HepG2 (cell line): ENCODE measurements at regions not wholly inside any gene's neighbourhood (a gene's known extent, or its start where the extent isn't known, plus 50 kb on each side); places are given as distances from the start of the nearest gene placed in this dataset.

ENCODE experiments used
- ATAC-seq: fragments of 200-7000 bp; cut with Tn5 transposase; 3 replicates; pipeline ENCODE4 v1.9.1; 2020; ENCODE audit warnings: mild to moderate bottlenecking, moderate library complexity
- BruUV-seq: library from RNA; stranded (reverse); fragments of 400-500 nt; replicated peaks from 2 replicates; lab custom pipeline; 2021; lab: Mats Ljungman, UMichigan
- CTCF ChIA-PET: fragments of 300-600 bp; formaldehyde crosslinking; extraction: SDS; loops from one replicate; lab custom pipeline; 2021; ENCODE audit warnings: low total read pairs, inconsistent platforms, low intra/inter-chr PET ratio; lab: Yijun Ruan, JAX
- POLR2A ChIA-PET: fragments of 350-600 bp; sonication (Branson Sonifier 250); formaldehyde crosslinking; loops from one replicate; lab custom pipeline; 2020; ENCODE audit warnings: antibody characterized with exemption, inconsistent platforms; lab: Yijun Ruan, JAX
- DNase-seq: peaks from one replicate; pipeline ENCODE4 v3.0.0-alpha.2; 2015; ENCODE audit warnings: low spot score
- FAIRE-seq: peaks from 3 replicates; lab custom pipeline; 2011; peaks lifted over from hg19 to GRCh38; lab: Jason Lieb, UNC
- H2AFZ ChIP-seq: one replicate; pipeline ENCODE4 v1.6.1; 2011; ENCODE audit warnings: low read length, inconsistent platforms
- H3K27ac ChIP-seq: fragments of 300-600 bp; 3 replicates; pipeline ENCODE4 v1.8.0; 2011; ENCODE audit warnings: mixed run types, mild to moderate bottlenecking, mixed read lengths, low read length, inconsistent platforms; ENCODE audit not compliant: insufficient read depth; ENCODE audit errors: extremely low read length
- H3K27me3 ChIP-seq, 2 experiments: fragments of 200-600 bp in 1 of 2; 2 replicates in 1 of 2; 3 replicates in 1 of 2; pipeline versions ENCODE4 v1.6.0 to v1.8.0; 2011; ENCODE audit warnings: low read length in 2 of 2, mild to moderate bottlenecking in 2 of 2, moderate library complexity in 2 of 2, inconsistent platforms in 1 of 2; ENCODE audit not compliant: insufficient read depth in 2 of 2, control insufficient read depth in 1 of 2
- H3K36me3 ChIP-seq, 2 experiments: fragments of 200-600 bp in 1 of 2; replicated peaks in 1 of 2; 2 replicates in 1 of 2; 3 replicates in 1 of 2; pipeline versions ENCODE4 v1.5.1 to v1.8.0; 2011; ENCODE audit warnings: low read length in 2 of 2, inconsistent platforms in 1 of 2; ENCODE audit not compliant: insufficient read depth in 2 of 2, control insufficient read depth in 1 of 2
- H3K4me1 ChIP-seq: 2 replicates; pipeline ENCODE4 v1.5.1; 2012; ENCODE audit warnings: low read length, inconsistent platforms; ENCODE audit not compliant: insufficient read depth
- H3K4me2 ChIP-seq: 2 replicates; pipeline ENCODE4 v1.6.0; 2011; ENCODE audit warnings: low read depth, low read length, inconsistent platforms
- H3K4me3 ChIP-seq, 3 experiments: fragments of 200-600 bp in 1 of 3; sonication (generic), shearing (Covaris generic) in 1 of 3; replicated peaks in 1 of 3; 2 replicates each; pipeline ENCODE4 v1.5.1; 2011 to 2016; ENCODE audit warnings: low read length in 3 of 3, inconsistent platforms in 2 of 3, low read depth in 2 of 3, mild to moderate bottlenecking in 2 of 3, control low read depth in 1 of 3, mixed read lengths in 1 of 3; ENCODE audit not compliant: insufficient read depth in 1 of 3
- H3K79me2 ChIP-seq: one replicate; pipeline ENCODE4 v1.6.1; 2011; ENCODE audit warnings: low read length, inconsistent platforms; ENCODE audit not compliant: insufficient read depth
- H3K9ac ChIP-seq: 2 replicates; pipeline ENCODE4 v1.6.0; 2011; ENCODE audit warnings: mild to moderate bottlenecking, low read depth, low read length, inconsistent platforms; ENCODE audit not compliant: insufficient read depth
- H3K9me3 ChIP-seq: 2 replicates; pipeline ENCODE4 v1.5.1; 2012; ENCODE audit warnings: mild to moderate bottlenecking, low read length
- H4K20me1 ChIP-seq: 2 replicates; pipeline ENCODE4 v1.6.0; 2011; ENCODE audit warnings: inconsistent platforms, mild to moderate bottlenecking, low read length, moderate library complexity; ENCODE audit not compliant: insufficient read depth
- ATF1 ChIP-seq: IDR thresholded peaks from 2 replicates; pipeline ENCODE4 v1.6.1; 2016; ENCODE audit warnings: mild to moderate bottlenecking, control low read depth
- FLYWCH1 ChIP-seq: sonication (generic); formaldehyde crosslinking; IDR thresholded peaks from 2 replicates; pipeline ENCODE4 v1.8.1; 2023; ENCODE audit warnings: mild to moderate bottlenecking, missing genetic modification reagents
- HNF4G ChIP-seq, 2 experiments: sonication (generic) in 1 of 2; formaldehyde crosslinking in 1 of 2; IDR thresholded peaks; 2 replicates each; pipeline versions ENCODE4 v1.4.0 to v1.6.1; 2011 to 2020; ENCODE audit warnings: borderline replicate concordance in 2 of 2, low read depth in 2 of 2, mild to moderate bottlenecking in 2 of 2, low read length in 1 of 2, missing genetic modification reagents in 1 of 2, moderate library complexity in 1 of 2
- MYNN ChIP-seq: sonication (generic); formaldehyde crosslinking; IDR thresholded peaks from 2 replicates; pipeline ENCODE4 v1.4.0; 2020; ENCODE audit warnings: mild to moderate bottlenecking, low read depth, missing genetic modification reagents
- POLR2A ChIP-seq, 2 experiments: IDR thresholded peaks; 2 replicates each; pipeline ENCODE4 v1.6.1; 2011; ENCODE audit warnings: low read depth in 2 of 2, low read length in 2 of 2, mild to moderate bottlenecking in 1 of 2, moderate library complexity in 1 of 2; ENCODE audit not compliant: insufficient read depth in 1 of 2
- SATB2 ChIP-seq: sonication (generic); formaldehyde crosslinking; IDR thresholded peaks from 2 replicates; pipeline ENCODE4 v1.5.0; 2020; ENCODE audit warnings: missing genetic modification reagents
- SPEN ChIP-seq: sonication (generic); formaldehyde crosslinking; IDR thresholded peaks from 2 replicates; pipeline ENCODE4 v1.5.1; 2020; ENCODE audit warnings: low read depth, mild to moderate bottlenecking, missing genetic modification reagents
- TOPORS ChIP-seq: sonication (generic); formaldehyde crosslinking; IDR thresholded peaks from 2 replicates; pipeline ENCODE4 v1.8.0; 2023; ENCODE audit warnings: mild to moderate bottlenecking, missing genetic modification reagents
- ZNF510 ChIP-seq: sonication (generic); formaldehyde crosslinking; IDR thresholded peaks from 2 replicates; pipeline ENCODE4 v1.4.0; 2020; ENCODE audit warnings: low read depth, mild to moderate bottlenecking, missing genetic modification reagents
- ZNF564 ChIP-seq: sonication (generic); formaldehyde crosslinking; IDR thresholded peaks from 2 replicates; pipeline ENCODE4 v1.8.1; 2023; ENCODE audit warnings: mild to moderate bottlenecking, missing genetic modification reagents
- ZNF761 ChIP-seq: sonication (generic); formaldehyde crosslinking; conservative IDR thresholded peaks from 2 replicates; pipeline ENCODE4 v1.4.0; 2020; ENCODE audit warnings: mild to moderate bottlenecking, missing genetic modification reagents
- WGBS: methylation state at CpG from one replicate; pipeline ENCODE4 v1.1.6; 2017; ENCODE audit warnings: low lambda C conversion rate; 5-methylcytosine and 5-hydroxymethylcytosine counted together
- in situ Hi-C: cut with HindIII; loops from 2 replicates; pipeline ENCODE4 v1.10.0; 2017; ENCODE audit warnings: low pct_unique_long_range_greater_than_20kb; ENCODE audit not compliant: extremely low pct_ligation_motif_present
- intact Hi-C: fragments of 100-400 bp; cut with micrococcal nuclease; formaldehyde crosslinking; loops from one replicate; pipeline ENCODE4 v1.10.0; 2022; ENCODE audit not compliant: unreplicated experiment
- TF ChIP-seq, protein P1 (sequence below): sonication (generic); formaldehyde crosslinking; IDR thresholded peaks from 2 replicates; pipeline ENCODE4 v1.4.0; 2020; ENCODE audit warnings: missing genetic modification reagents
- TF ChIP-seq, protein P2 (sequence below): sonication (generic); IDR thresholded peaks from 2 replicates; pipeline ENCODE4 v1.6.1; 2016; ENCODE audit warnings: low read depth, borderline replicate concordance
- TF ChIP-seq, protein P3 (sequence below): sonication (generic); formaldehyde crosslinking; IDR thresholded peaks from 2 replicates; pipeline ENCODE4 v1.4.0; 2020; ENCODE audit warnings: missing genetic modification reagents
- TF ChIP-seq, protein P4 (sequence below): sonication (generic); formaldehyde crosslinking; IDR thresholded peaks from 2 replicates; pipeline ENCODE4 v1.8.1; 2023; ENCODE audit warnings: missing genetic modification reagents, inconsistent platforms, borderline replicate concordance

DNA sequence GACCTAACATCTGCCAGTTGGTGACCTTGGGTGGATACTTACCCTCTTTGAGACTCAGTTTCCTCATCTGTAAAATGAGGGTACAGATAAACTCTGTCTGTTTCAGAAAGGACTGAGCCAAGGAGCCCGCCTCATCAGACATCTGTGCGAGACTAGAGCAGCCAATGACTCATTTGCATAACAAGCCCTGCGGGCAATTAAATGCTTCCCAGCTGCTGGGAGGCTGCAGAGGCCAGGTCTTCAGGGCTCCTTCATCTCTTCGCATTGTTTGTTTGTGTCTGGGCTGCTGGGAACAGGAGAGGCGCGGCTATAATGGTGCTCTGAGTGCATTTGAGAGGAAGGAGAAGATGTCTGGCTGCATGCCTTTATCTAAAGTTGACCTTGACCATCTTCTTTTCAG, 85.0 kb downstream of the ADRA2C start (continued):
- TF ChIP-seq, protein P1, sequence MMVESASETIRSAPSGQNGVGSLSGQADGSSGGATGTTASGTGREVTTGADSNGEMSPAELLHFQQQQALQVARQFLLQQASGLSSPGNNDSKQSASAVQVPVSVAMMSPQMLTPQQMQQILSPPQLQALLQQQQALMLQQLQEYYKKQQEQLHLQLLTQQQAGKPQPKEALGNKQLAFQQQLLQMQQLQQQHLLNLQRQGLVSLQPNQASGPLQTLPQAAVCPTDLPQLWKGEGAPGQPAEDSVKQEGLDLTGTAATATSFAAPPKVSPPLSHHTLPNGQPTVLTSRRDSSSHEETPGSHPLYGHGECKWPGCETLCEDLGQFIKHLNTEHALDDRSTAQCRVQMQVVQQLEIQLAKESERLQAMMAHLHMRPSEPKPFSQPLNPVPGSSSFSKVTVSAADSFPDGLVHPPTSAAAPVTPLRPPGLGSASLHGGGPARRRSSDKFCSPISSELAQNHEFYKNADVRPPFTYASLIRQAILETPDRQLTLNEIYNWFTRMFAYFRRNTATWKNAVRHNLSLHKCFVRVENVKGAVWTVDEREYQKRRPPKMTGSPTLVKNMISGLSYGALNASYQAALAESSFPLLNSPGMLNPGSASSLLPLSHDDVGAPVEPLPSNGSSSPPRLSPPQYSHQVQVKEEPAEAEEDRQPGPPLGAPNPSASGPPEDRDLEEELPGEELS (CRISPR knock-in tag) = no peak
- TF ChIP-seq ZNF761 (no peak), ZNF510 (no peak), POLR2A (IDR thresholded peaks at IDR 0.05; ENCODE audit: insufficient read depth in 1 of 2, low read depth in 2 of 2, low read length in 2 of 2) (no peak)
- TF ChIP-seq, all 625 proteins: peak for 0

DNA sequence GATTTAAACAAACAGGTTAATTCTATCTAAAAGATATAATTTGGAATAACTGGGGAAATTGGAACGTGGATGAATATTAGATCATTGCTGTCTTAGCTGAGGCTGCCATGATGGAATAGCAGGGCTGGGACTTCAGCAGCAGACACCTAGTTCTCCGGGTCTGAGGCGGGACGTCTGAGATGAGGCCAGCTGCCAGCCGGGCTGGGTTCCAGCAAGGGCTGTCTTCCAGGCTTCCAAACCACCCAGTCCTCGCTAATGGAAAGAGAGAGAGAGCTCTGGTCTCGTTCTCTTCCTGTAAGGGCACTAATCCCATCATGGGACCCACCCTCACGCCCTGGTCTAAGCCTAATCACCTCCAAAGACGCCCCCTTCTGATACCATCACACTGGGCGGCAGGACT, 85.7 kb downstream of the ADRA2C start:
- peaks cover 4 to 69% of the 10 kb centered on the region in 2 experiments; a peak in 4 of 5 replicates for H3K27me3 ChIP-seq
- no peak overlapping the region for H3K4me3 ChIP-seq
- 34% methylated on average over 5 of the region's 10 CpGs for WGBS
- H3K36me3 ChIP-seq = no peaks in the 10 kb centered on the region
- no peak overlapping the region for H3K4me2 ChIP-seq
- no peak overlapping the region for H3K27ac ChIP-seq
- POLR2A ChIA-PET = interaction anchor here (1.4 kb wide), 1 partner anchor 15 kb away, joined by 3 read pairs; no protein-coding TSS in a partner anchor
- BruUV-seq = no TSS peak
- CTCF ChIA-PET = no interaction called here
- H2AFZ ChIP-seq = no peak overlapping the region
- no peak overlapping the region for H3K9ac ChIP-seq
- ATAC-seq (no peak), DNase-seq (no peak), FAIRE-seq (no peak)
- in situ Hi-C loops (no loop called here), intact Hi-C loops (no loop called here)
- H3K9me3 ChIP-seq = peaks cover 9% of the 10 kb centered on the region
- H3K4me1 ChIP-seq = peaks cover 20% of the 10 kb centered on the region
- H4K20me1 ChIP-seq = no peaks in the 10 kb centered on the region
- no peaks in the 10 kb centered on the region for H3K79me2 ChIP-seq
- TF ChIP-seq, protein P2, sequence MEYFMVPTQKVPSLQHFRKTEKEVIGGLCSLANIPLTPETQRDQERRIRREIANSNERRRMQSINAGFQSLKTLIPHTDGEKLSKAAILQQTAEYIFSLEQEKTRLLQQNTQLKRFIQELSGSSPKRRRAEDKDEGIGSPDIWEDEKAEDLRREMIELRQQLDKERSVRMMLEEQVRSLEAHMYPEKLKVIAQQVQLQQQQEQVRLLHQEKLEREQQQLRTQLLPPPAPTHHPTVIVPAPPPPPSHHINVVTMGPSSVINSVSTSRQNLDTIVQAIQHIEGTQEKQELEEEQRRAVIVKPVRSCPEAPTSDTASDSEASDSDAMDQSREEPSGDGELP = no peak
- TF ChIP-seq TOPORS = no peak
- no peak for TF ChIP-seq SATB2 (CRISPR knock-in tag)
- TF ChIP-seq SPEN (CRISPR knock-in tag) = no peak
- no peak for TF ChIP-seq ZNF564
- TF ChIP-seq HNF4G (IDR thresholded peaks at IDR 0.05; ENCODE audit: borderline replicate concordance, low read depth, low read length) = no peak
- TF ChIP-seq HNF4G (CRISPR knock-in tag; IDR thresholded peaks at IDR 0.05; ENCODE audit: borderline replicate concordance, low read depth) = no peak
- TF ChIP-seq, protein P3, sequence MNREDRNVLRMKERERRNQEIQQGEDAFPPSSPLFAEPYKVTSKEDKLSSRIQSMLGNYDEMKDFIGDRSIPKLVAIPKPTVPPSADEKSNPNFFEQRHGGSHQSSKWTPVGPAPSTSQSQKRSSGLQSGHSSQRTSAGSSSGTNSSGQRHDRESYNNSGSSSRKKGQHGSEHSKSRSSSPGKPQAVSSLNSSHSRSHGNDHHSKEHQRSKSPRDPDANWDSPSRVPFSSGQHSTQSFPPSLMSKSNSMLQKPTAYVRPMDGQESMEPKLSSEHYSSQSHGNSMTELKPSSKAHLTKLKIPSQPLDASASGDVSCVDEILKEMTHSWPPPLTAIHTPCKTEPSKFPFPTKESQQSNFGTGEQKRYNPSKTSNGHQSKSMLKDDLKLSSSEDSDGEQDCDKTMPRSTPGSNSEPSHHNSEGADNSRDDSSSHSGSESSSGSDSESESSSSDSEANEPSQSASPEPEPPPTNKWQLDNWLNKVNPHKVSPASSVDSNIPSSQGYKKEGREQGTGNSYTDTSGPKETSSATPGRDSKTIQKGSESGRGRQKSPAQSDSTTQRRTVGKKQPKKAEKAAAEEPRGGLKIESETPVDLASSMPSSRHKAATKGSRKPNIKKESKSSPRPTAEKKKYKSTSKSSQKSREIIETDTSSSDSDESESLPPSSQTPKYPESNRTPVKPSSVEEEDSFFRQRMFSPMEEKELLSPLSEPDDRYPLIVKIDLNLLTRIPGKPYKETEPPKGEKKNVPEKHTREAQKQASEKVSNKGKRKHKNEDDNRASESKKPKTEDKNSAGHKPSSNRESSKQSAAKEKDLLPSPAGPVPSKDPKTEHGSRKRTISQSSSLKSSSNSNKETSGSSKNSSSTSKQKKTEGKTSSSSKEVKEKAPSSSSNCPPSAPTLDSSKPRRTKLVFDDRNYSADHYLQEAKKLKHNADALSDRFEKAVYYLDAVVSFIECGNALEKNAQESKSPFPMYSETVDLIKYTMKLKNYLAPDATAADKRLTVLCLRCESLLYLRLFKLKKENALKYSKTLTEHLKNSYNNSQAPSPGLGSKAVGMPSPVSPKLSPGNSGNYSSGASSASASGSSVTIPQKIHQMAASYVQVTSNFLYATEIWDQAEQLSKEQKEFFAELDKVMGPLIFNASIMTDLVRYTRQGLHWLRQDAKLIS = no peak
- TF ChIP-seq, protein P4, sequence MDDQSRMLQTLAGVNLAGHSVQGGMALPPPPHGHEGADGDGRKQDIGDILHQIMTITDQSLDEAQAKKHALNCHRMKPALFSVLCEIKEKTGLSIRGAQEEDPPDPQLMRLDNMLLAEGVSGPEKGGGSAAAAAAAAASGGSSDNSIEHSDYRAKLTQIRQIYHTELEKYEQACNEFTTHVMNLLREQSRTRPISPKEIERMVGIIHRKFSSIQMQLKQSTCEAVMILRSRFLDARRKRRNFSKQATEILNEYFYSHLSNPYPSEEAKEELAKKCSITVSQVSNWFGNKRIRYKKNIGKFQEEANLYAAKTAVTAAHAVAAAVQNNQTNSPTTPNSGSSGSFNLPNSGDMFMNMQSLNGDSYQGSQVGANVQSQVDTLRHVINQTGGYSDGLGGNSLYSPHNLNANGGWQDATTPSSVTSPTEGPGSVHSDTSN = no peak
- no peak for TF ChIP-seq FLYWCH1 (CRISPR knock-in tag)
- no peak for TF ChIP-seq ATF1 (CRISPR knock-in tag)
- TF ChIP-seq MYNN (CRISPR knock-in tag) = no peak
